Osteoblast (primary cell): ENCODE measurements at regions not wholly inside any gene's neighbourhood (a gene's known extent, or its start where the extent isn't known, plus 50 kb on each side); places are given as distances from the start of the nearest gene placed in this dataset.

ENCODE experiments used
- DNase-seq: peaks from one replicate; pipeline ENCODE4 v3.0.0; 2011; ENCODE audit warnings: low spot score, mixed read lengths; ENCODE audit not compliant: insufficient read length; ENCODE audit errors: missing footprints
- H2AFZ ChIP-seq: 2 replicates; pipeline ENCODE4 v1.6.0; 2011; ENCODE audit warnings: mild to moderate bottlenecking, low read length
- H3K27ac ChIP-seq: 2 replicates; pipeline ENCODE4 v1.5.1; 2011; ENCODE audit warnings: mild to moderate bottlenecking, low read depth, low read length, moderate library complexity
- H3K27me3 ChIP-seq: 2 replicates; pipeline ENCODE4 v1.6.0; 2012; ENCODE audit warnings: mild to moderate bottlenecking, control low read depth, inconsistent platforms, low read length, moderate library complexity; ENCODE audit not compliant: insufficient read depth
- H3K36me3 ChIP-seq: 2 replicates; pipeline ENCODE4 v1.5.1; 2011; ENCODE audit warnings: mild to moderate bottlenecking, low read length, control low read depth, moderate library complexity; ENCODE audit not compliant: insufficient read depth
- H3K4me1 ChIP-seq: 2 replicates; pipeline ENCODE4 v1.5.1; 2011; ENCODE audit warnings: mild to moderate bottlenecking, low read length, control low read depth, moderate library complexity; ENCODE audit not compliant: insufficient read depth
- H3K4me2 ChIP-seq: 2 replicates; pipeline ENCODE4 v1.6.0; 2011; ENCODE audit warnings: mild to moderate bottlenecking, low read length; ENCODE audit not compliant: insufficient read depth
- H3K4me3 ChIP-seq: fragments of 200-600 bp; sonication (generic); 3 replicates; pipeline ENCODE4 v1.5.1; 2012; ENCODE audit warnings: mild to moderate bottlenecking, low read length, inconsistent platforms; ENCODE audit not compliant: insufficient read depth
- H3K79me2 ChIP-seq: 2 replicates; pipeline ENCODE4 v1.6.0; 2012; ENCODE audit warnings: mild to moderate bottlenecking, low read length, control low read depth, inconsistent platforms; ENCODE audit not compliant: insufficient read depth
- H3K9me3 ChIP-seq: 2 replicates; pipeline ENCODE4 v1.5.1; 2011; ENCODE audit warnings: low read depth, low read length, control low read depth
- H4K20me1 ChIP-seq: 2 replicates; pipeline ENCODE4 v1.6.0; 2012; ENCODE audit warnings: mild to moderate bottlenecking, low read length, control low read depth; ENCODE audit not compliant: insufficient read depth
- CTCF ChIP-seq: IDR thresholded peaks from 2 replicates; pipeline ENCODE4 v1.5.1; 2011; ENCODE audit warnings: mild to moderate bottlenecking, low read depth, low read length, moderate library complexity; ENCODE audit errors: extremely low read depth

GRCh38 chr19:46922465-46922864 lies 61.7 kb downstream of the ARHGAP35 start:
- Histone ChIP-seq H4K20me1 (peaks cover 33% of the 10 kb centered on the region), H3K79me2 (peaks cover 97% of the 10 kb centered on the region), H3K27me3 (no peaks in the 10 kb centered on the region), H3K4me1 (peaks cover 40% of the 10 kb centered on the region), H2AFZ (no peak overlapping the region), H3K4me2 (no peak overlapping the region), H3K9me3 (no peaks in the 10 kb centered on the region), H3K27ac (no peak overlapping the region), H3K4me3 (no peak overlapping the region), H3K36me3 (peaks cover 45% of the 10 kb centered on the region)
- no peak for TF ChIP-seq CTCF
- no peak for DNase-seq

GRCh38 chr19:46924874-46925547 lies 64.2 kb downstream of the ARHGAP35 start:
- H4K20me1 ChIP-seq = peaks cover 26% of the 10 kb centered on the region
- TF ChIP-seq CTCF = no peak
- peak overlapping the region; percentile 92 for H3K27ac ChIP-seq
- peak overlapping the region; percentile 10 for H3K4me3 ChIP-seq
- peak overlapping the region; percentile 55 for H3K4me2 ChIP-seq
- peaks cover 47% of the 10 kb centered on the region for H3K4me1 ChIP-seq
- no peaks in the 10 kb centered on the region for H3K9me3 ChIP-seq
- peaks cover 26% of the 10 kb centered on the region for H3K36me3 ChIP-seq
- no peak overlapping the region for H2AFZ ChIP-seq
- no peaks in the 10 kb centered on the region for H3K27me3 ChIP-seq
- H3K79me2 ChIP-seq = peaks cover 97% of the 10 kb centered on the region
- peak; percentile 46 for DNase-seq

- Histone ChIP-seq H2AFZ (no peak overlapping the region), H3K4me1 (peaks cover 48% of the 10 kb centered on the region), H3K9me3 (no peaks in the 10 kb centered on the region), H3K4me3 (peak overlapping the region; percentile 10), H3K27ac (peak overlapping the region; percentile 92), H3K79me2 (peaks cover 97% of the 10 kb centered on the region), H4K20me1 (peaks cover 21% of the 10 kb centered on the region), H3K4me2 (peak overlapping the region; percentile 55), H3K36me3 (peaks cover 21% of the 10 kb centered on the region), H3K27me3 (no peaks in the 10 kb centered on the region)
- TF ChIP-seq CTCF = no peak
- DNase-seq = no peak
Observed at GRCh38 chr19:46925548-46925950, 64.8 kb downstream of the ARHGAP35 start.

- H3K4me1 ChIP-seq = peaks cover 55% of the 10 kb centered on the region
- DNase-seq = peak; percentile 59
- H3K4me2 ChIP-seq = peak overlapping the region; percentile 55
- H2AFZ ChIP-seq = no peak overlapping the region
- H3K36me3 ChIP-seq = peaks cover 12% of the 10 kb centered on the region
- H3K79me2 ChIP-seq = peaks cover 97% of the 10 kb centered on the region
- no peak for TF ChIP-seq CTCF
- peaks cover 14% of the 10 kb centered on the region for H4K20me1 ChIP-seq
- no peaks in the 10 kb centered on the region for H3K27me3 ChIP-seq
- no peak overlapping the region for H3K4me3 ChIP-seq
- H3K9me3 ChIP-seq = no peaks in the 10 kb centered on the region
- H3K27ac ChIP-seq = peak overlapping the region; percentile 92
Observed at GRCh38 chr19:46926170-46927071, 65.6 kb downstream of the ARHGAP35 start.
